ENCODE measurements at regions not wholly inside any gene's neighbourhood (a gene's known extent, or its start where the extent isn't known, plus 50 kb on each side); places are given as distances from the start of the nearest gene placed in this dataset.

- Histone ChIP-seq H3K4me3 (ENCODE audit: low read depth, low read length) (no peak overlapping the region), H3K27ac (no peak overlapping the region)
- TF ChIP-seq CTCF (IDR thresholded peaks at IDR 0.05; ENCODE audit: low read depth, low read length) = no peak
Observed at GRCh38 chr6:114714836-114715507, 372.1 kb upstream of the HS3ST5 start.

GRCh38 chr6:114713690-114714089 is 370.9 kb upstream of the HS3ST5 start:
- DNase-seq = no peak
- Histone ChIP-seq H3K36me3 (no peaks in the 10 kb centered on the region), H3K27me3 (ENCODE audit: insufficient read depth, low read depth, severe bottlenecking) (no peaks in the 10 kb centered on the region), H3K27ac (no peak overlapping the region), H3K4me3 (ENCODE audit: low read depth, low read length) (no peak overlapping the region), H3K9me3 (ENCODE audit: severe bottlenecking) (no peaks in the 10 kb centered on the region)
- no peak for TF ChIP-seq CTCF (IDR thresholded peaks at IDR 0.05; ENCODE audit: low read depth, low read length)

More at GRCh38 chr6:114714836-114715507, 372.1 kb upstream of the HS3ST5 start:
- H3K9me3 ChIP-seq (ENCODE audit: severe bottlenecking) = no peaks in the 10 kb centered on the region
- DNase-seq = no peak
- H3K27me3 ChIP-seq (ENCODE audit: insufficient read depth, low read depth, severe bottlenecking) = no peaks in the 10 kb centered on the region
- no peaks in the 10 kb centered on the region for H3K36me3 ChIP-seq

- Histone ChIP-seq H3K9me3 (ENCODE audit: severe bottlenecking) (no peaks in the 10 kb centered on the region), H3K27me3 (ENCODE audit: insufficient read depth, low read depth, severe bottlenecking) (no peaks in the 10 kb centered on the region), H3K4me3 (ENCODE audit: low read depth, low read length) (no peak overlapping the region), H3K27ac (no peak overlapping the region), H3K36me3 (no peaks in the 10 kb centered on the region)
- DNase-seq = no peak
- TF ChIP-seq CTCF (IDR thresholded peaks at IDR 0.05; ENCODE audit: low read depth, low read length) = no peak
Observed at GRCh38 chr6:114712129-114712662, 369.4 kb upstream of the HS3ST5 start.

- H3K4me3 ChIP-seq (ENCODE audit: low read depth, low read length) = no peak overlapping the region
- no peak for DNase-seq
- H3K27me3 ChIP-seq (ENCODE audit: insufficient read depth, low read depth, severe bottlenecking) = no peaks in the 10 kb centered on the region
- TF ChIP-seq CTCF (IDR thresholded peaks at IDR 0.05; ENCODE audit: low read depth, low read length) = no peak
- no peaks in the 10 kb centered on the region for H3K36me3 ChIP-seq
- H3K9me3 ChIP-seq (ENCODE audit: severe bottlenecking) = no peaks in the 10 kb centered on the region
- no peak overlapping the region for H3K27ac ChIP-seq
Observed at GRCh38 chr6:114707081-114707620, 364.3 kb upstream of the HS3ST5 start.

GRCh38 chr6:114690625-114691024 is 347.8 kb upstream of the HS3ST5 start:
- Histone ChIP-seq H3K4me3 (ENCODE audit: low read depth, low read length) (no peak overlapping the region), H3K36me3 (no peaks in the 10 kb centered on the region), H3K9me3 (ENCODE audit: severe bottlenecking) (no peaks in the 10 kb centered on the region), H3K27ac (no peak overlapping the region), H3K27me3 (ENCODE audit: insufficient read depth, low read depth, severe bottlenecking) (no peaks in the 10 kb centered on the region)
- peak; percentile 9 for DNase-seq
- peak; percentile 38 for TF ChIP-seq CTCF (IDR thresholded peaks at IDR 0.05; ENCODE audit: low read depth, low read length)

Measured in WERI-Rb-1 (cell line).